ENCODE measurements at regions not wholly inside any gene's neighbourhood (a gene's known extent, or its start where the extent isn't known, plus 50 kb on each side); places are given as distances from the start of the nearest gene placed in this dataset.
"Not testable (repeated sequence)": the region's sequence is repeated elsewhere in the genome, so short reads cannot be mapped to it uniquely, and the experiment has no call there.

- H3K4me3 ChIP-seq = no peak overlapping the region
- intact Hi-C loops (cut with DNase I; ENCODE audit: low total_unique reads) = no loop called here
- no peaks in the 10 kb centered on the region for H3K9me3 ChIP-seq
- no peaks in the 10 kb centered on the region for H3K36me3 ChIP-seq
- TF ChIP-seq, protein P1, sequence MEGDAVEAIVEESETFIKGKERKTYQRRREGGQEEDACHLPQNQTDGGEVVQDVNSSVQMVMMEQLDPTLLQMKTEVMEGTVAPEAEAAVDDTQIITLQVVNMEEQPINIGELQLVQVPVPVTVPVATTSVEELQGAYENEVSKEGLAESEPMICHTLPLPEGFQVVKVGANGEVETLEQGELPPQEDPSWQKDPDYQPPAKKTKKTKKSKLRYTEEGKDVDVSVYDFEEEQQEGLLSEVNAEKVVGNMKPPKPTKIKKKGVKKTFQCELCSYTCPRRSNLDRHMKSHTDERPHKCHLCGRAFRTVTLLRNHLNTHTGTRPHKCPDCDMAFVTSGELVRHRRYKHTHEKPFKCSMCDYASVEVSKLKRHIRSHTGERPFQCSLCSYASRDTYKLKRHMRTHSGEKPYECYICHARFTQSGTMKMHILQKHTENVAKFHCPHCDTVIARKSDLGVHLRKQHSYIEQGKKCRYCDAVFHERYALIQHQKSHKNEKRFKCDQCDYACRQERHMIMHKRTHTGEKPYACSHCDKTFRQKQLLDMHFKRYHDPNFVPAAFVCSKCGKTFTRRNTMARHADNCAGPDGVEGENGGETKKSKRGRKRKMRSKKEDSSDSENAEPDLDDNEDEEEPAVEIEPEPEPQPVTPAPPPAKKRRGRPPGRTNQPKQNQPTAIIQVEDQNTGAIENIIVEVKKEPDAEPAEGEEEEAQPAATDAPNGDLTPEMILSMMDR (IDR thresholded peaks at IDR 0.05) = no peak
- TF ChIP-seq POLR2A (IDR thresholded peaks at IDR 0.05) = no peak
- TF ChIP-seq EP300 (IDR thresholded peaks at IDR 0.05) = no peak
- no peak for TF ChIP-seq POLR2AphosphoS5 (IDR thresholded peaks at IDR 0.05)
- DNase-seq = no peak
- H3K27ac ChIP-seq = no peak overlapping the region
- H3K4me1 ChIP-seq = no peaks in the 10 kb centered on the region
- WGBS, 5 donors = 70 to 95% (median 87%) methylated on average over 5 of the region's 5 CpGs
- H3K27me3 ChIP-seq = no peaks in the 10 kb centered on the region
Observed at GRCh38 chr3:118245312-118245711, 789.3 kb downstream of the IGSF11 start.

- H3K27ac ChIP-seq; DNase-seq; intact Hi-C loops (cut with DNase I; ENCODE audit: low total_unique reads); H3K4me1 ChIP-seq; H3K4me3 ChIP-seq; H3K27me3 ChIP-seq; H3K36me3 ChIP-seq: not testable (repeated sequence)
- H3K9me3 ChIP-seq = peaks cover 0 to 22% (median 0%) of the 10 kb centered on the region in 4 donors
- 82 to 100% (median 94%) methylated on average over 1 of the region's 1 CpG for WGBS, 5 donors
Observed at GRCh38 chr3:118258850-118259249, 775.8 kb downstream of the IGSF11 start.

DNA sequence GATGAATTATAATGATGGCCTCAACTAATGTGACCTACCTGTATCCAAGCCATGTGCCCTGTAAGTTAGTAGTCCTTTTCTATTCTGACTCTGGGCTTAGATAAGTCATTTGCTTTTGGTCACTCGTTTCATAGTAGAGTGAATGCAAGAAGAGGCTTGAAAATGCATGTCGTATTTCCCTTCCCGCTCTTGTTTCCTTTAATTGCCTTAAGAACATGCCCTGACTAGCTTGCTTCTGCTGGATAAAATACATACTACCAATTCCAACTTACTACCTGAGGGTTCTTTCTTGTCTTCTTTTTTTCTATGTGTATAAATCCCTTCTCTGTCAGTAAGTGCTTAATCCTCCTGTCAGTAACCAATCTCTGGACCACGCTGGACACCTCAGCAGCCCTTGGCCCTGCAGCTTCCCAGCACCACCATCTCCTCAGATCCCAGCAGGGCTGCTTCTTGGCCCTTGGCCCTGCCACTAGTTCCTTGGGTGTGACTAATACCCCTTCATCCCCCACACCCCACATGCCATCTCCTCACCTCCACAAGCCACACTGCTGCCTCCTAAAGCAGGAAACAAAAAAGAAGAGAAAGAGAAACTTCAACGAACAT is 771.7 kb downstream of the IGSF11 start:
- TF ChIP-seq POLR2AphosphoS5 (IDR thresholded peaks at IDR 0.05) (no peak), EP300 (IDR thresholded peaks at IDR 0.05) (no peak), POLR2A (IDR thresholded peaks at IDR 0.05) (no peak)
- TF ChIP-seq, protein P1 (IDR thresholded peaks at IDR 0.05) = no peak
- Histone ChIP-seq H3K27me3 (no peaks in the 10 kb centered on the region), H3K9me3 (peaks cover 0 to 27% (median 2%) of the 10 kb centered on the region in 4 donors), H3K4me3 (no peak overlapping the region), H3K36me3 (no peaks in the 10 kb centered on the region), H3K27ac (no peak overlapping the region), H3K4me1 (no peaks in the 10 kb centered on the region)
- intact Hi-C loops (cut with DNase I; ENCODE audit: low total_unique reads) = no loop called here
- WGBS, 5 donors = 84 to 89% (median 85%) methylated on average over 5 of the region's 5 CpGs
- DNase-seq = no peak

DNA sequence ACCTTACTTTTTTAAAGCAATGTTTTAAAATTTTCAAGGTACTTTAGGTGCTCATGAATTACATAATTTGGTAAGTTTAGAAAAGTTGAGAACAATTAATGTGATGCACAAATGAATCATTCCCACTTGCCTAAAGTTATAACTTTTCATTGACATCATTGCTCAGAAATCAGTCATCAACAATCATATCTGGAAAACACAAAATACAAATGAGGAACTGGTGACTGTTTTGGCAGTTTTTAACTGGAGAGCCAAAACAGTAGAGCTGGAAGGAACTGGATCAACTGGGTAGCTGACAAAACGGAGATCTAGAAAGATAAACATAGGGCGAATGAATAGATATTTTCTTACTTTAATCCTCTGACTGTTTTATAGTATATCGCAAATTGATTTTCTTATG is 767.1 kb downstream of the IGSF11 start:
- Histone ChIP-seq H3K36me3 (no peaks in the 10 kb centered on the region), H3K4me1 (no peaks in the 10 kb centered on the region), H3K9me3 (peaks cover 0 to 5% (median 2%) of the 10 kb centered on the region in 4 donors), H3K27me3 (no peaks in the 10 kb centered on the region), H3K27ac (no peak overlapping the region), H3K4me3 (no peak overlapping the region)
- TF ChIP-seq POLR2A (IDR thresholded peaks at IDR 0.05) = no peak
- TF ChIP-seq EP300 (IDR thresholded peaks at IDR 0.05) = no peak
- no peak for TF ChIP-seq POLR2AphosphoS5 (IDR thresholded peaks at IDR 0.05)
- TF ChIP-seq, protein P1 (IDR thresholded peaks at IDR 0.05) = no peak
- 61 to 77% (median 74%) methylated on average over 3 of the region's 3 CpGs for WGBS, 5 donors
- intact Hi-C loops (cut with DNase I; ENCODE audit: low total_unique reads) = no loop called here
- no peak for DNase-seq

GRCh38 chr3:118269537-118270125 is 765.0 kb downstream of the IGSF11 start:
- WGBS, 5 donors = 89 to 97% (median 96%) methylated on average over 17 to 38 of the region's 38 CpGs
- H3K27me3 ChIP-seq = no peaks in the 10 kb centered on the region
- no peak overlapping the region for H3K27ac ChIP-seq
- no peaks in the 10 kb centered on the region for H3K4me1 ChIP-seq
- no peak overlapping the region for H3K4me3 ChIP-seq
- no peaks in the 10 kb centered on the region for H3K36me3 ChIP-seq
- DNase-seq = no peak
- intact Hi-C loops (cut with DNase I; ENCODE audit: low total_unique reads) = no loop called here
- TF ChIP-seq, protein P1 (IDR thresholded peaks at IDR 0.05) = no peak
- no peak for TF ChIP-seq POLR2A (IDR thresholded peaks at IDR 0.05)
- no peak for TF ChIP-seq EP300 (IDR thresholded peaks at IDR 0.05)
- TF ChIP-seq POLR2AphosphoS5 (IDR thresholded peaks at IDR 0.05) = no peak
- peaks cover 0 to 5% (median 2%) of the 10 kb centered on the region in 4 donors for H3K9me3 ChIP-seq
